Urothelium cell line (cell line): ENCODE measurements at regions not wholly inside any gene's neighbourhood (a gene's known extent, or its start where the extent isn't known, plus 50 kb on each side); places are given as distances from the start of the nearest gene placed in this dataset.
"Not testable (repeated sequence)": the region's sequence is repeated elsewhere in the genome, so short reads cannot be mapped to it uniquely, and the experiment has no call there.

ENCODE experiments used
- DNase-seq: peaks from one replicate; pipeline ENCODE4 v3.0.0; 2011; ENCODE audit warnings: low spot score, mixed read lengths
- FAIRE-seq: peaks from 2 replicates; lab custom pipeline; 2011; peaks lifted over from hg19 to GRCh38; lab: Jason Lieb, UNC

- DNase-seq (no peak), FAIRE-seq (no peak)
Measured at GRCh38 chr16:24624102-24624501, 84.7 kb downstream of the RBBP6 start.

- DNase-seq: no peak
- FAIRE-seq: no peak
Measured at GRCh38 chr16:24626256-24626655, 86.9 kb downstream of the RBBP6 start.

- FAIRE-seq (no peak), DNase-seq (no peak)
Measured at GRCh38 chr16:24634919-24635318, 94.5 kb upstream of the TNRC6A start.

GRCh38 chr16:24635900-24636610 is 93.4 kb upstream of the TNRC6A start:
- FAIRE-seq (no peak), DNase-seq (peak; percentile 80)

GRCh38 chr16:24639769-24640168 is 89.7 kb upstream of the TNRC6A start:
- FAIRE-seq: no peak

GRCh38 chr16:24643489-24643888 is 86.0 kb upstream of the TNRC6A start:
- FAIRE-seq (no peak), DNase-seq (no peak)

More at GRCh38 chr16:24639769-24640168, 89.7 kb upstream of the TNRC6A start:
- DNase-seq: no peak

- FAIRE-seq (no peak), DNase-seq (peak; percentile 77)
Measured at GRCh38 chr16:24645739-24646645, 83.5 kb upstream of the TNRC6A start.

- DNase-seq: no peak
- FAIRE-seq: no peak
Measured at GRCh38 chr16:24646646-24646995, 82.8 kb upstream of the TNRC6A start.

- FAIRE-seq: no peak
- no peak for DNase-seq
Measured at GRCh38 chr16:24652209-24652712, 77.2 kb upstream of the TNRC6A start.

- no peak for FAIRE-seq
Measured at GRCh38 chr16:24652803-24653202, 76.6 kb upstream of the TNRC6A start.

GRCh38 chr16:24653725-24654124 is 75.7 kb upstream of the TNRC6A start:
- DNase-seq: no peak
- no peak for FAIRE-seq

More at GRCh38 chr16:24652803-24653202, 76.6 kb upstream of the TNRC6A start:
- DNase-seq: no peak

- not testable (repeated sequence) for FAIRE-seq, DNase-seq
Measured at GRCh38 chr16:24665942-24666341, 63.5 kb upstream of the TNRC6A start.

- FAIRE-seq (no peak), DNase-seq (no peak)
Measured at GRCh38 chr16:24667244-24667764, 62.1 kb upstream of the TNRC6A start.

- no peak for DNase-seq
- FAIRE-seq: no peak
Measured at GRCh38 chr16:24668481-24669061, 60.9 kb upstream of the TNRC6A start.

- peak; percentile 20 for FAIRE-seq
- peak; percentile 79 for DNase-seq
Measured at GRCh38 chr16:24670623-24671454, 58.6 kb upstream of the TNRC6A start.

- no peak for FAIRE-seq
- no peak for DNase-seq
Measured at GRCh38 chr16:24671455-24671954, 57.9 kb upstream of the TNRC6A start.

GRCh38 chr16:24673155-24673554 is 56.3 kb upstream of the TNRC6A start:
- FAIRE-seq: no peak
- DNase-seq: no peak

- DNase-seq: no peak
- no peak for FAIRE-seq
Measured at GRCh38 chr16:24674877-24675276, 54.6 kb upstream of the TNRC6A start.

- DNase-seq: no peak
- no peak for FAIRE-seq
Measured at GRCh38 chr16:24677388-24677787, 52.1 kb upstream of the TNRC6A start.
